ENCODE measurements at regions not wholly inside any gene's neighbourhood (a gene's known extent, or its start where the extent isn't known, plus 50 kb on each side); places are given as distances from the start of the nearest gene placed in this dataset.

DNA sequence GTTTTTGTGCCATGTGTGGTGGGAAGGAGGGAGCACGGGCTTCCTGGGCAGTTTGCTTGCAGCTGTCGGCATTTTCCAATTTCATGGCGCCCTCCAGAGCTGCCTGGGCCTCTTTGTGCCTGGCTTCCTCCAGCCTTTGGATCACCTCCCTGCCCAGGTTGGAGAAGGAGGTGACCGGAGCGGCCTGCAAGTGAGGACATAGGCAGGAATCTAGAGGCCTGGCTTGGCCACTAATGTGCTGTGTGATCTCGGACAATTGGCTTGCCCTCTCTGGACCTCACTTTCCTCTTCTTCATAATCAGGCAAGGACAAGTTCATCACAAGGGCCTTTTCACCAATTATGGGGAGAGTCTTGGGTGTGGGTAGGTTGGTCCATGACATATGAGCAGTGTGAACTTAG, 245.1 kb downstream of the MATN1 start:
- TF ChIP-seq TAF1 (IDR thresholded peaks at IDR 0.05; ENCODE audit: borderline replicate concordance, low read depth, low read length) (no peak), POLR2AphosphoS5 (IDR thresholded peaks at IDR 0.05; ENCODE audit: low read depth, low read length) (no peak)
